Ovary (tissue), 7 donors: ENCODE measurements at regions not wholly inside any gene's neighbourhood (a gene's known extent, or its start where the extent isn't known, plus 50 kb on each side); places are given as distances from the start of the nearest gene placed in this dataset.

Experiments
- DNase-seq, 5 donors: peaks; one replicate each; pipeline ENCODE4 v3.0.0-alpha.2; 2019 to 2020
- H3K27ac ChIP-seq, 2 donors: fragments of 200-600 bp; one replicate each; pipeline versions ENCODE4 v1.5.1 to v1.8.0; 2019 to 2022
- H3K27me3 ChIP-seq: fragments of 200-600 bp; one replicate; pipeline ENCODE4 v1.8.0; 2022
- H3K36me3 ChIP-seq: fragments of 200-600 bp; sonication (generic); one replicate; pipeline ENCODE4 v1.5.1; 2019
- H3K4me1 ChIP-seq: one replicate; pipeline ENCODE4 v1.8.1; 2013; ENCODE audit warnings: mild to moderate bottlenecking, moderate library complexity; ENCODE audit not compliant: insufficient read depth
- H3K4me3 ChIP-seq: fragments of 200-600 bp; sonication (generic); one replicate; pipeline ENCODE4 v1.5.1; 2017
- H3K9me3 ChIP-seq, 2 donors: fragments of 200-600 bp in 1 of 2; sonication (generic) in 1 of 2; one replicate each; pipeline versions ENCODE4 v1.5.1 to v1.8.1; 2013 to 2019; ENCODE audit warnings: mild to moderate bottlenecking in 1 of 2, moderate library complexity in 1 of 2
- EP300 ChIP-seq: sonication (generic); formaldehyde crosslinking; IDR thresholded peaks from one replicate; pipeline ENCODE4 v1.6.1; 2017; ENCODE audit warnings: antibody characterized with exemption
- POLR2A ChIP-seq: fragments of 450-650 bp; IDR thresholded peaks from one replicate; pipeline ENCODE4 v1.6.1; 2017; ENCODE audit warnings: antibody characterized with exemption, mild to moderate bottlenecking, moderate library complexity
- WGBS, 3 donors: extraction: QIAGEN DNeasy Blood & Tissue Kit in 1 of 3; methylation state at CpG; one replicate each; pipeline versions ENCODE4 v1.1.5 to v1.1.7; 2013 to 2017; 5-methylcytosine and 5-hydroxymethylcytosine counted together
- intact Hi-C, 4 donors: fragments of 100-400 bp; cut with DNase I; formaldehyde crosslinking; loops; one replicate each; pipeline versions ENCODE4 v1.11.0 to v1.15.1; 2022 to 2023
- TF ChIP-seq, protein P1 (sequence below), 3 donors: fragments of 450-650 bp in 2 of 3; fragments of 200-600 bp in 1 of 3; IDR thresholded peaks; one replicate each; pipeline versions ENCODE4 v1.5.1 to v1.8.0; 2016 to 2022; ENCODE audit warnings: antibody characterized with exemption in 3 of 3, mild to moderate bottlenecking in 1 of 3
- donor health status: DM: no; HTN: no; CAD: no; lungs with moderate emphysema.
- donor health status: DM: no; HTN: no; CAD: no.
- donor health status: Bipolar disorder and iron deficiency.
- donor health status: DM: no; HTN: no; CAD: no.
- donor health status: DM: yes; HTN: yes; CAD: no.

DNA sequence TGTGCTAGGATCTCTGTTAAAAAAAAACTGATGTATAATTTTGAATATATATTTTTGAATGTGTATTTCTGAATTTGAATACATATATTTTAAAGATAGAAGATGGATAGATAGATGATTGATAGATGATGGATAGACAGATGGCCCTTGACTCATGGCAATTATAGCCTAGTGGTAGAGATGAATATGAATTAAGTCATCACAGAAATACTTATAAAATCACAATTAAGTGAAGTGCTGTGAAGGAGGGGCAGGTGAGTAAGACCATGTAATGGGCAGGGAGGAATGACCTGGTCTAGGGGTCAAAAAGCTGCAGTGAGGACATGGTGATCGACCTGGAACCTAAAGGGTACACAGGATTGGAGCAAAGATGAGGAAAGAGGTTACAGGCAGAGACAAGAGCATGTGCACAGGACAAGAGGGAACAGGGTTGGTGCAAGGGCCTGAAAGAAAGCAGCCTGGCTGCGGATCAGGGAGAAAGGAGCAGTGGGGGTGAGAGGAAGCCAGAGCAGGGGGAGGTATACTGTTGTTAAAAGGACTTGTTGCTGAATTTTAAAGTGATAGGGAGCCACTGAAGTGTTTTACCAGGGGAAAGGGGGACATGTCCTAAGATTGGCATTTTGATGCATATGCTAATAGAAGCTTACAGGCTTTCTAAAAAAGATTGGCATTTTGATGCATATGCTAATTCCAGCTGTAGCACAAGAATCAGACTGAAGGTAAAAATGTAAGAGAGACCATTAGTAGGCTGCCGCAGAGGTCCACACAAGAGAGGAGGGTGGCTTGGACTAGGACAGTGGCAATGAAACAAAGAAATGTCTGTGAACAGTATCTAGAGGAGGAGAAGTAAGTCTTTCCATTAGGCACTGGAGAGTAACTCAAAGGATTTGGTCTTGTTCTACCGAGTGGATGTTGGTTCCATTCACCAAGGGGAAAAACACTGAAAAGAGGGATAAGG is 527.8 kb downstream of the AGTPBP1 start:
- 72 to 74% (median 74%) methylated on average over 4 of the region's 4 CpGs for WGBS, 3 donors
- TF ChIP-seq EP300 = no peak
- H3K36me3 ChIP-seq = no peaks in the 10 kb centered on the region
- H3K27ac ChIP-seq = no peak overlapping the region
- no peaks in the 10 kb centered on the region for H3K27me3 ChIP-seq
- no peaks in the 10 kb centered on the region for H3K4me1 ChIP-seq
- no peaks in the 10 kb centered on the region for H3K9me3 ChIP-seq
- H3K4me3 ChIP-seq = no peak overlapping the region
- DNase-seq = no peak
- intact Hi-C loops = no loop called here

DNA sequence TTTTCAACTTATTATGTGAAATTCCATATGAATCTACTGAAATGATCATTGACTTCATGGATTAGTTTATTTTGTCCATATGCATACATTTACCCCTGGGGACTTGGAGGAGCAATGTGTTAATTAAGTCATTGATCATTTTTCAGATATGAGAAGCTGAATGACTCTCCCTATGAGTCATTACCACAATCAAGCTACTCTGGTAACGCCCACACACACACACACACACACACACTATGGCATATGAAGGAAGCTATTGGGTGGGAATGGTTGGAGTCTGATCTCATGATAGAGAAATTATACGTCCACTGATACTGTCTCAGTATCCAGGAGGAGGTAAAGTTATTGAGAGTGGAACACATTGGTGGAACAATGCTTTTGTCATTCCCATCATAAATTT is 528.9 kb downstream of the AGTPBP1 start:
- Histone ChIP-seq H3K4me1 (no peaks in the 10 kb centered on the region), H3K36me3 (no peaks in the 10 kb centered on the region), H3K27ac (no peak overlapping the region), H3K4me3 (no peak overlapping the region), H3K27me3 (no peaks in the 10 kb centered on the region), H3K9me3 (no peaks in the 10 kb centered on the region)
- no peak for TF ChIP-seq POLR2A
- TF ChIP-seq, protein P1, sequence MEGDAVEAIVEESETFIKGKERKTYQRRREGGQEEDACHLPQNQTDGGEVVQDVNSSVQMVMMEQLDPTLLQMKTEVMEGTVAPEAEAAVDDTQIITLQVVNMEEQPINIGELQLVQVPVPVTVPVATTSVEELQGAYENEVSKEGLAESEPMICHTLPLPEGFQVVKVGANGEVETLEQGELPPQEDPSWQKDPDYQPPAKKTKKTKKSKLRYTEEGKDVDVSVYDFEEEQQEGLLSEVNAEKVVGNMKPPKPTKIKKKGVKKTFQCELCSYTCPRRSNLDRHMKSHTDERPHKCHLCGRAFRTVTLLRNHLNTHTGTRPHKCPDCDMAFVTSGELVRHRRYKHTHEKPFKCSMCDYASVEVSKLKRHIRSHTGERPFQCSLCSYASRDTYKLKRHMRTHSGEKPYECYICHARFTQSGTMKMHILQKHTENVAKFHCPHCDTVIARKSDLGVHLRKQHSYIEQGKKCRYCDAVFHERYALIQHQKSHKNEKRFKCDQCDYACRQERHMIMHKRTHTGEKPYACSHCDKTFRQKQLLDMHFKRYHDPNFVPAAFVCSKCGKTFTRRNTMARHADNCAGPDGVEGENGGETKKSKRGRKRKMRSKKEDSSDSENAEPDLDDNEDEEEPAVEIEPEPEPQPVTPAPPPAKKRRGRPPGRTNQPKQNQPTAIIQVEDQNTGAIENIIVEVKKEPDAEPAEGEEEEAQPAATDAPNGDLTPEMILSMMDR (IDR thresholded peaks at IDR 0.05) = no peak
- no peak for TF ChIP-seq EP300
- intact Hi-C loops = no loop called here
- no peak for DNase-seq
- 62 to 71% (median 69%) methylated on average over 2 of the region's 2 CpGs for WGBS, 3 donors

GRCh38 chr9:85212209-85212608 is 529.5 kb downstream of the AGTPBP1 start:
- intact Hi-C loops = no loop called here
- no peak for DNase-seq
- no peak for TF ChIP-seq POLR2A
- no peak for TF ChIP-seq EP300
- TF ChIP-seq, protein P1 (IDR thresholded peaks at IDR 0.05) = no peak
- H3K36me3 ChIP-seq = no peaks in the 10 kb centered on the region
- 16 to 30% (median 18%) methylated on average over 4 of the region's 4 CpGs for WGBS, 3 donors
- no peak overlapping the region for H3K27ac ChIP-seq
- no peaks in the 10 kb centered on the region for H3K27me3 ChIP-seq
- no peaks in the 10 kb centered on the region for H3K4me1 ChIP-seq
- no peaks in the 10 kb centered on the region for H3K9me3 ChIP-seq
- no peak overlapping the region for H3K4me3 ChIP-seq

GRCh38 chr9:85208666-85209065 is 533.1 kb downstream of the AGTPBP1 start:
- TF ChIP-seq, protein P1 (IDR thresholded peaks at IDR 0.05) = no peak
- TF ChIP-seq POLR2A = no peak
- no peak for TF ChIP-seq EP300
- intact Hi-C loops = no loop called here

GRCh38 chr9:85204176-85204575 is 534.6 kb downstream of the NTRK2 start:
- no peak for DNase-seq
- Histone ChIP-seq H3K36me3 (no peaks in the 10 kb centered on the region), H3K27ac (no peak overlapping the region), H3K27me3 (no peaks in the 10 kb centered on the region), H3K4me1 (no peaks in the 10 kb centered on the region), H3K9me3 (no peaks in the 10 kb centered on the region), H3K4me3 (no peak overlapping the region)
- TF ChIP-seq POLR2A (no peak), EP300 (no peak)
- TF ChIP-seq, protein P1 (IDR thresholded peaks at IDR 0.05) = no peak
- intact Hi-C loops = no loop called here
- WGBS, 3 donors = 83 to 85% (median 84%) methylated on average over 3 of the region's 3 CpGs

More at GRCh38 chr9:85208666-85209065, 533.1 kb downstream of the AGTPBP1 start:
- Histone ChIP-seq H3K9me3 (no peaks in the 10 kb centered on the region), H3K4me1 (no peaks in the 10 kb centered on the region), H3K4me3 (no peak overlapping the region), H3K27me3 (no peaks in the 10 kb centered on the region), H3K36me3 (no peaks in the 10 kb centered on the region), H3K27ac (no peak overlapping the region)
- no peak for DNase-seq
- WGBS, 3 donors = 90 to 96% (median 91%) methylated on average over 1 of the region's 1 CpG
